HCT116 (cell line): ENCODE measurements at regions not wholly inside any gene's neighbourhood (a gene's known extent, or its start where the extent isn't known, plus 50 kb on each side); places are given as distances from the start of the nearest gene placed in this dataset.
A peak's percentile ranks its signal among the peaks of the same experiment; 100 is the strongest.

Experiments used
- POLR2A ChIP-seq: IDR thresholded peaks from 2 replicates; pipeline ENCODE4 v1.7.0; 2011; ENCODE audit warnings: borderline replicate concordance; ENCODE audit not compliant: insufficient read depth, insufficient read length; ENCODE audit errors: extremely low read depth
- SIN3A ChIP-seq: IDR thresholded peaks from 2 replicates; pipeline ENCODE4 v1.6.1; 2012; ENCODE audit warnings: low read depth
- SP1 ChIP-seq: IDR thresholded peaks from 2 replicates; pipeline ENCODE4 v1.6.1; 2012; ENCODE audit warnings: low read depth
- TF ChIP-seq, protein P1 (sequence below), 3 experiments: fragments of 200-600 bp in 1 of 3; sonication (generic) in 1 of 3; IDR thresholded peaks in 2 of 3; conservative IDR thresholded peaks in 1 of 3; 2 replicates each; pipeline ENCODE4 v1.5.1; 2012 to 2017; ENCODE audit warnings: low read depth in 2 of 3, low read length in 2 of 3, antibody characterized with exemption in 1 of 3, borderline replicate concordance in 1 of 3, control low read depth in 1 of 3, mild to moderate bottlenecking in 1 of 3, mixed read lengths in 1 of 3, mixed run types in 1 of 3, moderate library complexity in 1 of 3; ENCODE audit not compliant: insufficient read depth in 1 of 3
- TF ChIP-seq, protein P2 (sequence below): IDR thresholded peaks from 2 replicates; pipeline ENCODE4 v1.6.1; 2012

DNA sequence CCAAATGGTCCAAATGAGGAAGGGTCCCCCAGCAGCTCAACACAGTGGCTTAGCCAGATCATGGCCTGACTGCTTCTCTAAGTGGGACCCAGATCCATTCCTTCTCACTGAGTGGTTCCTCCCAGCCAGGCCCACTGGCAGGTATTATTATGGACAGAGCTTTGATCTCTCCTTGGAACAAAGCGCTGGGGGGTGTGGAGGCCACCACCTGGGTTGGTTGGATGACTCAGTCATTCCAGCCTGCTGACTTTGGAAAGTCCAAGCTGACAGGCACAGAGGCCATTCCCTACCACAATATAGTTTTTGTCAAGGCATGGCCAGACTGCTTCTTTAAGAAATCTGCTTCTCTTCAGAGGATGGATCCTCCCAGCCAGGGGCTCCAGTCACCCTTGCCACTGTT, 341.1 kb downstream of the BTG1 start:
- TF ChIP-seq SIN3A (no peak), SP1 (peak; percentile 76), POLR2A (no peak)
- TF ChIP-seq, protein P1, sequence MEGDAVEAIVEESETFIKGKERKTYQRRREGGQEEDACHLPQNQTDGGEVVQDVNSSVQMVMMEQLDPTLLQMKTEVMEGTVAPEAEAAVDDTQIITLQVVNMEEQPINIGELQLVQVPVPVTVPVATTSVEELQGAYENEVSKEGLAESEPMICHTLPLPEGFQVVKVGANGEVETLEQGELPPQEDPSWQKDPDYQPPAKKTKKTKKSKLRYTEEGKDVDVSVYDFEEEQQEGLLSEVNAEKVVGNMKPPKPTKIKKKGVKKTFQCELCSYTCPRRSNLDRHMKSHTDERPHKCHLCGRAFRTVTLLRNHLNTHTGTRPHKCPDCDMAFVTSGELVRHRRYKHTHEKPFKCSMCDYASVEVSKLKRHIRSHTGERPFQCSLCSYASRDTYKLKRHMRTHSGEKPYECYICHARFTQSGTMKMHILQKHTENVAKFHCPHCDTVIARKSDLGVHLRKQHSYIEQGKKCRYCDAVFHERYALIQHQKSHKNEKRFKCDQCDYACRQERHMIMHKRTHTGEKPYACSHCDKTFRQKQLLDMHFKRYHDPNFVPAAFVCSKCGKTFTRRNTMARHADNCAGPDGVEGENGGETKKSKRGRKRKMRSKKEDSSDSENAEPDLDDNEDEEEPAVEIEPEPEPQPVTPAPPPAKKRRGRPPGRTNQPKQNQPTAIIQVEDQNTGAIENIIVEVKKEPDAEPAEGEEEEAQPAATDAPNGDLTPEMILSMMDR (IDR thresholded peaks at IDR 0.05 in 2 of 3, conservative IDR thresholded peaks at IDR 0.05 in 1 of 3; ENCODE audit: borderline replicate concordance in 1 of 3, insufficient read depth in 1 of 3, low read depth in 2 of 3, low read length in 2 of 3) = no peak
- TF ChIP-seq, protein P2, sequence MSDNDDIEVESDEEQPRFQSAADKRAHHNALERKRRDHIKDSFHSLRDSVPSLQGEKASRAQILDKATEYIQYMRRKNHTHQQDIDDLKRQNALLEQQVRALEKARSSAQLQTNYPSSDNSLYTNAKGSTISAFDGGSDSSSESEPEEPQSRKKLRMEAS = no peak; the same call in 1 of the 2 replicates
